Caco-2 (cell line): ENCODE measurements at regions not wholly inside any gene's neighbourhood (a gene's known extent, or its start where the extent isn't known, plus 50 kb on each side); places are given as distances from the start of the nearest gene placed in this dataset.

Source experiments
- BruUV-seq: library from RNA; stranded (reverse); fragments of 400-500 nt; replicated peaks from 2 replicates; lab custom pipeline; 2021; lab: Mats Ljungman, UMichigan
- CTCF ChIA-PET: fragments of 300-600 bp; sonication (Branson Sonifier 250); formaldehyde crosslinking; loops from one replicate; lab custom pipeline; 2022; ENCODE audit warnings: antibody characterized with exemption; lab: Charles Lee
- POLR2A ChIA-PET: fragments of 300-600 bp; sonication (Branson Sonifier 250); formaldehyde crosslinking; loops from one replicate; lab custom pipeline; 2022; ENCODE audit warnings: antibody characterized with exemption; lab: Charles Lee
- DNase-seq, 2 experiments: peaks; one replicate each; pipeline versions ENCODE4 v3.0.0 to v3.0.0-alpha.2; 2020 to 2022
- H3K27me3 ChIP-seq: replicated peaks from 2 replicates; pipeline ENCODE4 v1.6.0; 2011; ENCODE audit warnings: low read length; ENCODE audit not compliant: control insufficient read depth, insufficient read depth
- H3K36me3 ChIP-seq: 2 replicates; pipeline ENCODE4 v1.5.1; 2011; ENCODE audit warnings: low read length; ENCODE audit not compliant: control insufficient read depth, insufficient read depth
- H3K4me1 ChIP-seq: fragments of 250-450 bp; sonication (Bioruptor Pico); 2 replicates; pipeline ENCODE4 v1.5.1; 2020; ENCODE audit warnings: mild to moderate bottlenecking
- H3K4me3 ChIP-seq: 2 replicates; pipeline ENCODE4 v1.5.1; 2011; ENCODE audit warnings: low read depth, mild to moderate bottlenecking, control low read depth, low read length
- H3K9me3 ChIP-seq: fragments of 250-450 bp; sonication (Bioruptor Pico); 2 replicates; pipeline ENCODE4 v1.5.1; 2020; ENCODE audit warnings: mild to moderate bottlenecking, moderate library complexity
- H3K27ac Mint-ChIP-seq: one replicate; pipeline ENCODE4 v1.8.0; 2022; ENCODE audit warnings: mixed read lengths; ENCODE audit not compliant: unreplicated experiment
- H3K27me3 Mint-ChIP-seq: one replicate; pipeline ENCODE4 v1.8.0; 2022; ENCODE audit warnings: mixed read lengths; ENCODE audit not compliant: insufficient read depth, unreplicated experiment
- H3K36me3 Mint-ChIP-seq: one replicate; pipeline ENCODE4 v1.8.0; 2022; ENCODE audit warnings: mild to moderate bottlenecking, mixed read lengths; ENCODE audit not compliant: insufficient read depth, unreplicated experiment
- H3K4me1 Mint-ChIP-seq: one replicate; pipeline ENCODE4 v1.8.0; 2022; ENCODE audit warnings: low read depth, mixed read lengths; ENCODE audit not compliant: unreplicated experiment
- H3K4me3 Mint-ChIP-seq: one replicate; pipeline ENCODE4 v1.8.0; 2022; ENCODE audit warnings: mild to moderate bottlenecking, moderate library complexity, mixed read lengths; ENCODE audit not compliant: unreplicated experiment
- H3K9me3 Mint-ChIP-seq: one replicate; pipeline ENCODE4 v1.8.0; 2022; ENCODE audit warnings: mixed read lengths; ENCODE audit not compliant: unreplicated experiment
- CTCF ChIP-seq, 2 experiments: fragments of 200-600 bp in 1 of 2; IDR thresholded peaks; 1 replicate in 1 of 2; 2 replicates in 1 of 2; pipeline versions ENCODE4 v1.5.1 to v1.8.0; 2011 to 2022; ENCODE audit warnings: antibody characterized with exemption in 1 of 2, control low read depth in 1 of 2, inconsistent platforms in 1 of 2, low read depth in 1 of 2, low read length in 1 of 2, mild to moderate bottlenecking in 1 of 2, moderate library complexity in 1 of 2; ENCODE audit not compliant: insufficient read depth in 1 of 2, severe bottlenecking in 1 of 2, unreplicated experiment in 1 of 2
- intact Hi-C: fragments of 100-400 bp; cut with micrococcal nuclease; formaldehyde crosslinking; loops from one replicate; pipeline ENCODE4 v1.10.0; 2022; ENCODE audit not compliant: unreplicated experiment

- BruUV-seq = no TSS peak
- Mint-ChIP-seq H3K27ac (no peak overlapping the region), H3K4me3 (no peak overlapping the region), H3K4me1 (no peaks in the 10 kb centered on the region), H3K9me3 (no peaks in the 10 kb centered on the region), H3K27me3 (no peaks in the 10 kb centered on the region), H3K36me3 (no peaks in the 10 kb centered on the region)
- ChIA-PET POLR2A (no interaction called here), CTCF (no interaction called here)
- no peak for DNase-seq
- TF ChIP-seq CTCF (IDR thresholded peaks at IDR 0.05; ENCODE audit: insufficient read depth in 1 of 2, low read depth in 1 of 2, low read length in 1 of 2, severe bottlenecking in 1 of 2, unreplicated experiment in 1 of 2) = no peak
- H3K9me3 ChIP-seq = no peaks in the 10 kb centered on the region
- no peaks in the 10 kb centered on the region for H3K36me3 ChIP-seq
- intact Hi-C loops = no loop called here
- no peaks in the 10 kb centered on the region for H3K4me1 ChIP-seq
- no peak overlapping the region for H3K4me3 ChIP-seq
- H3K27me3 ChIP-seq = no peaks in the 10 kb centered on the region
Observed at GRCh38 chr5:106454050-106454449, 1216.7 kb downstream of the EFNA5 start.

- CTCF ChIA-PET = interaction anchor here (0.6 kb wide), 1 partner anchor 86 kb away, joined by 5 read pairs; no protein-coding TSS in a partner anchor
- Mint-ChIP-seq H3K4me3 (no peak overlapping the region), H3K9me3 (no peaks in the 10 kb centered on the region), H3K27me3 (no peaks in the 10 kb centered on the region), H3K27ac (no peak overlapping the region), H3K4me1 (no peaks in the 10 kb centered on the region), H3K36me3 (no peaks in the 10 kb centered on the region)
- Histone ChIP-seq H3K4me3 (no peak overlapping the region), H3K4me1 (no peaks in the 10 kb centered on the region), H3K36me3 (no peaks in the 10 kb centered on the region), H3K9me3 (no peaks in the 10 kb centered on the region), H3K27me3 (no peaks in the 10 kb centered on the region)
- intact Hi-C loops = no loop called here
- POLR2A ChIA-PET = no interaction called here
- DNase-seq = peak in 1 of 2 experiments; percentile 2
- TF ChIP-seq CTCF (IDR thresholded peaks at IDR 0.05; ENCODE audit: insufficient read depth in 1 of 2, low read depth in 1 of 2, low read length in 1 of 2, severe bottlenecking in 1 of 2, unreplicated experiment in 1 of 2) = no peak
- no TSS peak for BruUV-seq
Observed at GRCh38 chr5:106451998-106452397, 1218.7 kb downstream of the EFNA5 start.

- Mint-ChIP-seq H3K36me3 (no peaks in the 10 kb centered on the region), H3K27me3 (no peaks in the 10 kb centered on the region), H3K9me3 (no peaks in the 10 kb centered on the region), H3K27ac (no peak overlapping the region), H3K4me1 (no peaks in the 10 kb centered on the region), H3K4me3 (no peak overlapping the region)
- TF ChIP-seq CTCF (IDR thresholded peaks at IDR 0.05; ENCODE audit: insufficient read depth in 1 of 2, low read depth in 1 of 2, low read length in 1 of 2, severe bottlenecking in 1 of 2, unreplicated experiment in 1 of 2) = no peak
- no peaks in the 10 kb centered on the region for H3K4me1 ChIP-seq
- CTCF ChIA-PET = no interaction called here
- intact Hi-C loops = no loop called here
- H3K36me3 ChIP-seq = no peaks in the 10 kb centered on the region
- no peak overlapping the region for H3K4me3 ChIP-seq
- POLR2A ChIA-PET = no interaction called here
- H3K9me3 ChIP-seq = no peaks in the 10 kb centered on the region
- no TSS peak for BruUV-seq
- no peaks in the 10 kb centered on the region for H3K27me3 ChIP-seq
- no peak for DNase-seq
Observed at GRCh38 chr5:106443746-106444145, 1227.0 kb downstream of the EFNA5 start.
